RWPE2 (cell line): ENCODE measurements at regions not wholly inside any gene's neighbourhood (a gene's known extent, or its start where the extent isn't known, plus 50 kb on each side); places are given as distances from the start of the nearest gene placed in this dataset.
"Not testable (repeated sequence)": the region's sequence is repeated elsewhere in the genome, so short reads cannot be mapped to it uniquely, and the experiment has no call there.

Experiments used
- ATAC-seq: fragments of 200-7000 bp; cut with Tn5 transposase; 3 replicates; pipeline ENCODE4 v1.9.1; 2021; ENCODE audit warnings: low read depth
- DNase-seq: peaks from one replicate; pipeline ENCODE4 v3.0.0-alpha.2; 2020; ENCODE audit warnings: low spot score
- H3K27ac ChIP-seq: fragments of 450-650 bp; 2 replicates; pipeline ENCODE4 v1.5.1; 2017; ENCODE audit warnings: mild to moderate bottlenecking; ENCODE audit not compliant: poor library complexity, severe bottlenecking
- H3K27me3 ChIP-seq: fragments of 250-450 bp; sonication (Bioruptor Pico); 2 replicates; pipeline ENCODE4 v1.5.1; 2021; ENCODE audit warnings: mild to moderate bottlenecking, moderate library complexity; ENCODE audit not compliant: insufficient read depth, poor library complexity, severe bottlenecking
- H3K36me3 ChIP-seq: fragments of 250-450 bp; sonication (Bioruptor Pico); 2 replicates; pipeline ENCODE4 v1.5.1; 2020; ENCODE audit warnings: low read depth, mild to moderate bottlenecking, moderate library complexity
- H3K4me1 ChIP-seq: fragments of 250-450 bp; sonication (Bioruptor Pico); 2 replicates; pipeline ENCODE4 v1.5.1; 2021; ENCODE audit warnings: mild to moderate bottlenecking, moderate library complexity; ENCODE audit not compliant: insufficient read depth, poor library complexity, severe bottlenecking
- H3K4me3 ChIP-seq: fragments of 250-450 bp; sonication (Bioruptor Pico); 2 replicates; pipeline ENCODE4 v1.5.1; 2021; ENCODE audit warnings: mild to moderate bottlenecking, moderate library complexity; ENCODE audit not compliant: severe bottlenecking
- H3K9me3 ChIP-seq: fragments of 250-450 bp; sonication (Bioruptor Pico); 2 replicates; pipeline ENCODE4 v1.5.1; 2021; ENCODE audit warnings: mild to moderate bottlenecking, moderate library complexity; ENCODE audit not compliant: severe bottlenecking
- TF ChIP-seq, protein P1 (sequence below): fragments of 450-650 bp; IDR thresholded peaks from one replicate; pipeline ENCODE4 v1.5.1; 2017; ENCODE audit warnings: mild to moderate bottlenecking, moderate library complexity; ENCODE audit not compliant: poor library complexity, severe bottlenecking

DNA sequence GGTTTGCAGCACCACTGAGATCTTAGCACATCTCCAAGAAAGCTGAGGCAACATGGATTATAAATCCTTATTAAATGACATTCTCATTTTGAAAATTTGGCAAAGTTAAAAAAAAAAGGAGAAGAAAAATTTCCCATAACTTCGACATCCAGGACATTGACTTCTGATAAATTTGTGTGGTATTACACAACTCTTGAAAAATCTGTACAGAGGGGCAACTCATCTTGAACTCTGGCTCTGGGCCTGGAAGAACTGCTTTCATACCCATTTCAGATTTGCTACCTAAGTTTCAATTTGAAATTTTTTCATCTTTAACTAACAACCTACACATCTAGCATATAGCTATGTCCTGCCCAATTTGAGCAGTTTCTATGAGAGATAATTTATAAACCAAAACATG is 118.0 kb upstream of the UGP2 start:
- H3K27ac ChIP-seq = no peak overlapping the region
- no peak for DNase-seq
- no peaks in the 10 kb centered on the region for H3K4me1 ChIP-seq
- no peak for ATAC-seq
- no peaks in the 10 kb centered on the region for H3K9me3 ChIP-seq
- no peak overlapping the region for H3K4me3 ChIP-seq
- no peaks in the 10 kb centered on the region for H3K27me3 ChIP-seq
- H3K36me3 ChIP-seq = no peaks in the 10 kb centered on the region
- TF ChIP-seq, protein P1, sequence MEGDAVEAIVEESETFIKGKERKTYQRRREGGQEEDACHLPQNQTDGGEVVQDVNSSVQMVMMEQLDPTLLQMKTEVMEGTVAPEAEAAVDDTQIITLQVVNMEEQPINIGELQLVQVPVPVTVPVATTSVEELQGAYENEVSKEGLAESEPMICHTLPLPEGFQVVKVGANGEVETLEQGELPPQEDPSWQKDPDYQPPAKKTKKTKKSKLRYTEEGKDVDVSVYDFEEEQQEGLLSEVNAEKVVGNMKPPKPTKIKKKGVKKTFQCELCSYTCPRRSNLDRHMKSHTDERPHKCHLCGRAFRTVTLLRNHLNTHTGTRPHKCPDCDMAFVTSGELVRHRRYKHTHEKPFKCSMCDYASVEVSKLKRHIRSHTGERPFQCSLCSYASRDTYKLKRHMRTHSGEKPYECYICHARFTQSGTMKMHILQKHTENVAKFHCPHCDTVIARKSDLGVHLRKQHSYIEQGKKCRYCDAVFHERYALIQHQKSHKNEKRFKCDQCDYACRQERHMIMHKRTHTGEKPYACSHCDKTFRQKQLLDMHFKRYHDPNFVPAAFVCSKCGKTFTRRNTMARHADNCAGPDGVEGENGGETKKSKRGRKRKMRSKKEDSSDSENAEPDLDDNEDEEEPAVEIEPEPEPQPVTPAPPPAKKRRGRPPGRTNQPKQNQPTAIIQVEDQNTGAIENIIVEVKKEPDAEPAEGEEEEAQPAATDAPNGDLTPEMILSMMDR = no peak

DNA sequence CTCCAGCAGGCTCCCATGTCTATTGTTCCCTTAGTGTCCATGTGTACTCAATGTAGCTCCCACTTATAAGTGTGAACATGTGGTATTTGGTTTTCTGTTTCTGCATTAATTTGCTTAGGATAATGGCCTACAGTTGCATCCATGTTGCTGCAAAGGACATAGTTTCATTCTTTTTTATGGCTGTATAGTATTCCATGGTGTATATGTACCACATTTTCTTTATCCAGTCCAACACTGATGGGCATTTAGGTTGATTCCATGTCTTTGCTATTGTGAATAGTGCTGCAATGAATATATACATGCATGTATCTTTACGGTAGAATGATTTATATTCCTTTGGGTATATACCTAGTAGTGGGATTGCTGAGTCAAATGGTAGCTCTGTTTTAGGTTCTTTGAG is 116.5 kb upstream of the UGP2 start:
- H3K36me3 ChIP-seq, ATAC-seq, DNase-seq, H3K4me1 ChIP-seq, H3K27me3 ChIP-seq, H3K9me3 ChIP-seq, H3K27ac ChIP-seq, H3K4me3 ChIP-seq: not testable (repeated sequence)

DNA sequence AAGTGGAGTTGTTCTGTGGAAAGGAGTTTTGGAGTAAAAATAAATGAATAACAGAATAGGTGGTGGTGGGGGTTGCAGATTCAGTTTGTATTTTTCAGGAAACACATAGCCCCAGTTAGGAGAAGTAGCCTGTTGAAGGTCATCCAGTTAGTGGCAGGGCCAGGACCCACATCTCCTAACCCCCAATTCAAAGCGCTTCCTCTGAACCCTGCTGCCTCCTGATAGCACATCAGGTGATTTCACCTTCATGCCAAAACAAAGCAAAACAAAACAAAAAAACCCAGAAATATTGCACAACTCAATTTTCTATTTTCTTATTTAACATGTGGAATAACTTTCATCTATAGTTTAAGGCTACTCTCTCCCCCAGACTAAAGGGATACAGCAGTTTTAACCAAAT is 112.3 kb upstream of the UGP2 start:
- Histone ChIP-seq H3K36me3 (no peaks in the 10 kb centered on the region), H3K4me1 (peaks cover 5% of the 10 kb centered on the region), H3K4me3 (no peak overlapping the region), H3K9me3 (no peaks in the 10 kb centered on the region), H3K27ac (no peak overlapping the region), H3K27me3 (no peaks in the 10 kb centered on the region)
- DNase-seq = no peak
- TF ChIP-seq, protein P1 = no peak
- ATAC-seq = no peak

DNA sequence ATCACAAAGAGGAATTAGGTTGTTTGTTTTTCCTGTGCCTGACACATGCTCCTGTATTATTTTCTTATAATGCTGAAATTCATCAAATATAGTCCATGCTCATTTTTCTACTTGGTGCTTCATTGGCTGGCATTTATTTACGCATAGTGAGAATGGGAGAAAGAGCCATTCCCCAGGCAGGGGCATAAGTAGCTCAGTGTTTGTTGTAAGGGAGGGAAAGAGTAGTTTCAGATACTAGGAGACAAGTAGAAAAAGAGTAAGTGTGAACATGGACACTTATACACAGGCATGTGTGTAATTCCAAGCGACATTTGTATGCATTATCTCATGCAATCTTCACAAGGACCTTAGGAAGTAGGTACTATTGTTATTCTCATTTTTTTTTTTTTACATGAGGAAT is 111.9 kb upstream of the UGP2 start:
- TF ChIP-seq, protein P1 = no peak
- ATAC-seq = no peak
- H3K9me3 ChIP-seq = no peaks in the 10 kb centered on the region

GRCh38 chr2:63734510-63734909 is 107.2 kb upstream of the UGP2 start:
- no peak for ATAC-seq
- Histone ChIP-seq H3K27me3 (no peaks in the 10 kb centered on the region), H3K27ac (peak overlapping the region; percentile 91), H3K9me3 (no peaks in the 10 kb centered on the region), H3K36me3 (no peaks in the 10 kb centered on the region), H3K4me1 (peaks cover 45% of the 10 kb centered on the region), H3K4me3 (no peak overlapping the region)
- TF ChIP-seq, protein P1 = no peak
- no peak for DNase-seq

More for the DNA sequence above, 111.9 kb upstream of the UGP2 start:
- Histone ChIP-seq H3K4me3 (no peak overlapping the region), H3K36me3 (no peaks in the 10 kb centered on the region), H3K4me1 (peaks cover 9% of the 10 kb centered on the region), H3K27me3 (no peaks in the 10 kb centered on the region), H3K27ac (no peak overlapping the region)
- no peak for DNase-seq
